NCI-H748 (cell line): ENCODE measurements at regions not wholly inside any gene's neighbourhood (a gene's known extent, or its start where the extent isn't known, plus 50 kb on each side); places are given as distances from the start of the nearest gene placed in this dataset.

Source experiments
- DNase-seq: peaks from one replicate; lab custom pipeline; 2025; ENCODE audit not compliant: unreplicated experiment; lab: John Stamatoyannopoulos, UW

- DNase-seq: no peak
Observed at GRCh38 chr19:30318936-30319335, 53.2 kb upstream of the ZNF536 start.

DNA sequence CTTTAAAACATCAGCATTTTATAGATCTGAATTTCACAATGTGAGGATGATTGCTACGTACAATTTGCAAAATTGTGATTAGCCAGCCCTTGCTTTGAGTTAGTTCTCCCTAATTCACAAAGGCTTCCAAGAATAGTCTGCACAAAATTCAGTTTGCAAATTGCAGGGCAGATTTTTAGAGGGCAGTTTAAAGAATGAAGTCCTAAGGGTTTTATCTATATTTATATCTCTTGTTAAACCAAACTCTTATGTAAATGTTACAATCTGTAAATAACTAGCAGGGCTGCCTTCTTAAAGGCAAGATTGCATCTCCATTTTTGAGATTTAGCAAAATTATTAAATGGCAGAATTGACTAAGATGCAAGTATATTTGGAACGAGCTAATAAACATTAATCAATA is 52.8 kb upstream of the ZNF536 start:
- DNase-seq: no peak

DNA sequence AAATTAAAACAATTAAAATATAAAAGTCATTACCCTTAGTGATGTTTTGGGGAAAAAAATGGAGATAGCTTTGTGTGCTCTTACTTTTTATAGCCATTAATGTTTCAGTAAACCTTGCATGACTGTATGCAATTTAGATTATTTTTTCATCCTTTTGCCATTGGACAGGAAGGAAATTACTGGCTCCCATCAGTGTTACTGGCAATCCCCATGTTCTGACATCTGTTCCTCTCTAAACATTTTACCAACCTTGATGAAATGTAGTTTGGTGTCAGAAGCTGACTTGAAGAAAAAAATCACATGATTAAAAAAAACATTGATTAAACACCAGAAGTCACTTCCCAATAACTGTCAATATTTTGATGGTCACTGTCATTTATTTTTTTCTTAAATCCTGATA is 52.3 kb upstream of the ZNF536 start:
- DNase-seq: no peak

- no peak for DNase-seq
Observed at GRCh38 chr19:30320466-30320865, 51.7 kb upstream of the ZNF536 start.

GRCh38 chr19:30320916-30321315 is 51.3 kb upstream of the ZNF536 start:
- DNase-seq: no peak
